Smooth muscle cell (in vitro differentiated cells): ENCODE measurements at regions not wholly inside any gene's neighbourhood (a gene's known extent, or its start where the extent isn't known, plus 50 kb on each side); places are given as distances from the start of the nearest gene placed in this dataset.

ENCODE experiments used
- DNase-seq: peaks from one replicate; lab custom pipeline; 2025; ENCODE audit not compliant: unreplicated experiment; lab: John Stamatoyannopoulos, UW
- H2AFZ ChIP-seq: fragments of 200-600 bp; sonication (generic); 2 replicates; pipeline ENCODE4 v1.6.0; 2016; ENCODE audit warnings: antibody characterized with exemption, low read depth, mild to moderate bottlenecking
- H3F3A ChIP-seq: fragments of 200-600 bp; sonication (generic); 2 replicates; pipeline ENCODE4 v1.6.0; 2017; ENCODE audit warnings: antibody characterized with exemption, low read depth
- H3K27ac ChIP-seq: fragments of 200-600 bp; sonication (generic); 2 replicates; pipeline ENCODE4 v1.5.1; 2016; ENCODE audit warnings: low read depth, mild to moderate bottlenecking
- H3K27me3 ChIP-seq: fragments of 200-600 bp; sonication (generic); 2 replicates; pipeline ENCODE4 v1.6.1; 2016; ENCODE audit warnings: low read depth, mild to moderate bottlenecking
- H3K36me3 ChIP-seq: fragments of 200-600 bp; sonication (generic); 2 replicates; pipeline ENCODE4 v1.5.1; 2016; ENCODE audit warnings: low read depth
- H3K4me1 ChIP-seq: fragments of 200-600 bp; sonication (generic); 2 replicates; pipeline ENCODE4 v1.5.1; 2016; ENCODE audit warnings: low read depth
- H3K4me2 ChIP-seq: fragments of 200-600 bp; sonication (generic); 2 replicates; pipeline ENCODE4 v1.6.0; 2016; ENCODE audit warnings: mild to moderate bottlenecking
- H3K4me3 ChIP-seq: fragments of 200-600 bp; sonication (generic); 2 replicates; pipeline ENCODE4 v1.5.1; 2016; ENCODE audit warnings: mild to moderate bottlenecking
- H3K79me2 ChIP-seq: fragments of 200-600 bp; sonication (generic); 2 replicates; pipeline ENCODE4 v1.6.0; 2016; ENCODE audit warnings: low read depth, mild to moderate bottlenecking
- H3K9ac ChIP-seq: fragments of 200-600 bp; sonication (generic); 2 replicates; pipeline ENCODE4 v1.6.0; 2016; ENCODE audit warnings: low read depth
- H3K9me3 ChIP-seq: fragments of 200-600 bp; sonication (generic); replicated peaks from 2 replicates; pipeline ENCODE4 v1.5.1; 2016; ENCODE audit warnings: low read depth
- H4K20me1 ChIP-seq: fragments of 200-600 bp; sonication (generic); 2 replicates; pipeline ENCODE4 v1.6.0; 2016; ENCODE audit warnings: low read depth
- WGBS: methylation state at CpG from one replicate; pipeline ENCODE4 v1.1.7; 2016; ENCODE audit warnings: low lambda C conversion rate; 5-methylcytosine and 5-hydroxymethylcytosine counted together
- TF ChIP-seq, protein P1 (sequence below): fragments of 200-600 bp; sonication (generic); IDR thresholded peaks from 2 replicates; pipeline ENCODE4 v1.5.1; 2017; ENCODE audit warnings: borderline replicate concordance, mild to moderate bottlenecking, antibody characterized with exemption; ENCODE audit not compliant: insufficient read depth, poor library complexity, severe bottlenecking

- H4K20me1 ChIP-seq, result no peaks in the 10 kb centered on the region
- DNase-seq, result no peak
- no peak overlapping the region for H2AFZ ChIP-seq
- no peaks in the 10 kb centered on the region for H3F3A ChIP-seq
- no peak overlapping the region for H3K27ac ChIP-seq
- TF ChIP-seq, protein P1, sequence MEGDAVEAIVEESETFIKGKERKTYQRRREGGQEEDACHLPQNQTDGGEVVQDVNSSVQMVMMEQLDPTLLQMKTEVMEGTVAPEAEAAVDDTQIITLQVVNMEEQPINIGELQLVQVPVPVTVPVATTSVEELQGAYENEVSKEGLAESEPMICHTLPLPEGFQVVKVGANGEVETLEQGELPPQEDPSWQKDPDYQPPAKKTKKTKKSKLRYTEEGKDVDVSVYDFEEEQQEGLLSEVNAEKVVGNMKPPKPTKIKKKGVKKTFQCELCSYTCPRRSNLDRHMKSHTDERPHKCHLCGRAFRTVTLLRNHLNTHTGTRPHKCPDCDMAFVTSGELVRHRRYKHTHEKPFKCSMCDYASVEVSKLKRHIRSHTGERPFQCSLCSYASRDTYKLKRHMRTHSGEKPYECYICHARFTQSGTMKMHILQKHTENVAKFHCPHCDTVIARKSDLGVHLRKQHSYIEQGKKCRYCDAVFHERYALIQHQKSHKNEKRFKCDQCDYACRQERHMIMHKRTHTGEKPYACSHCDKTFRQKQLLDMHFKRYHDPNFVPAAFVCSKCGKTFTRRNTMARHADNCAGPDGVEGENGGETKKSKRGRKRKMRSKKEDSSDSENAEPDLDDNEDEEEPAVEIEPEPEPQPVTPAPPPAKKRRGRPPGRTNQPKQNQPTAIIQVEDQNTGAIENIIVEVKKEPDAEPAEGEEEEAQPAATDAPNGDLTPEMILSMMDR, result no peak
- H3K27me3 ChIP-seq, result no peaks in the 10 kb centered on the region
- H3K79me2 ChIP-seq, result no peaks in the 10 kb centered on the region
- 74% methylated on average over 4 of the region's 4 CpGs for WGBS
- no peak overlapping the region for H3K9ac ChIP-seq
- no peaks in the 10 kb centered on the region for H3K4me1 ChIP-seq
- H3K36me3 ChIP-seq, result no peaks in the 10 kb centered on the region
- no peaks in the 10 kb centered on the region for H3K9me3 ChIP-seq
- no peak overlapping the region for H3K4me2 ChIP-seq
- H3K4me3 ChIP-seq, result no peak overlapping the region
These were observed 174.2 kb upstream of the CHODL start for GRCh38 chr21:18070392-18070791.

- no peak overlapping the region for H3K27ac ChIP-seq
- no peak overlapping the region for H3K4me2 ChIP-seq
- H3K79me2 ChIP-seq, result no peaks in the 10 kb centered on the region
- H3K9ac ChIP-seq, result no peak overlapping the region
- H3K4me1 ChIP-seq, result no peaks in the 10 kb centered on the region
- TF ChIP-seq, protein P1, result no peak
- H3K36me3 ChIP-seq, result no peaks in the 10 kb centered on the region
- no peaks in the 10 kb centered on the region for H3K9me3 ChIP-seq
- H4K20me1 ChIP-seq, result no peaks in the 10 kb centered on the region
- H2AFZ ChIP-seq, result no peak overlapping the region
- no CpG with 5 or more reads among the region's 1 CpG for WGBS
- H3K27me3 ChIP-seq, result no peaks in the 10 kb centered on the region
- DNase-seq, result no peak
- H3K4me3 ChIP-seq, result no peak overlapping the region
- no peaks in the 10 kb centered on the region for H3F3A ChIP-seq
These were observed 174.8 kb upstream of the CHODL start for GRCh38 chr21:18069875-18070274.

- Histone ChIP-seq H3K9me3 (no peaks in the 10 kb centered on the region), H3K27ac (no peak overlapping the region), H4K20me1 (no peaks in the 10 kb centered on the region), H3K9ac (no peak overlapping the region), H3K4me1 (no peaks in the 10 kb centered on the region), H3K4me3 (no peak overlapping the region), H2AFZ (no peak overlapping the region), H3K79me2 (no peaks in the 10 kb centered on the region), H3K4me2 (no peak overlapping the region), H3F3A (no peaks in the 10 kb centered on the region), H3K36me3 (no peaks in the 10 kb centered on the region), H3K27me3 (no peaks in the 10 kb centered on the region)
- 88% methylated on average over 1 of the region's 1 CpG for WGBS
- TF ChIP-seq, protein P1, result no peak
- DNase-seq, result no peak
These were observed 184.2 kb upstream of the CHODL start for GRCh38 chr21:18060402-18060801.

DNA sequence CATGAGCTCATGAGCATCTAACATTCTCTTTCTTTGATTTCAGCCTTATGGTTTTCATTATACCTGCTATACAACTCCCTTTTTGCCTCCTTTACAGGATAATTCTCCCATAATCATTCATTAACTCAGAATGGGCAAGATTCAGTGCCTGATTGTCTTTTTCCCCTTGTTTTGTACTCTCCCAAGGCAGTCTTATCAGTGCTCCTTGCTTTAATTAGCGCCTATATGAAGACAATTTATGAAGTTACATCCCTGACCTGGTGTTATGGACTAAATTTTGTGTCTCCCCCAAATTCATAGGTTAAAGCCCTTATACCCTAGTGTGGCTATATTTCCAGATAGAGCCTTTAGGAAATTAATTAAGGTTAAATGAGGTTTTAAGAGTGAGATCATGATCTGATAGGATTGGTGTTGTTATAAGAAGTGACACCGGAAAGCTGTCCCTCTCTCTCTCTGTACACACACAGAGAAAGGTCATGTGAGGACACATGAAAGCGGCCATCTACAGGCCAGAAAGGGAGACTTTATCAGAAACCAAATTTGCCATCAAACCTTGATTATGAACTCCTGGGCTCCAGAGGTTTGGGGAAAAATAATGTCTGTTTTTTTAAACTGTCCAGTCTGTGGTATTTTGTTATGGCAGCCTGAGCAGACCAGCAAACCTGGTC, 185.8 kb upstream of the CHODL start:
- 89% methylated on average over 3 of the region's 3 CpGs for WGBS
- no peaks in the 10 kb centered on the region for H3K79me2 ChIP-seq
- H3K9ac ChIP-seq, result no peak overlapping the region
- H3K27ac ChIP-seq, result no peak overlapping the region
- H3K4me2 ChIP-seq, result no peak overlapping the region
- no peak overlapping the region for H2AFZ ChIP-seq
- no peaks in the 10 kb centered on the region for H3K4me1 ChIP-seq
- H3K36me3 ChIP-seq, result no peaks in the 10 kb centered on the region
- DNase-seq, result no peak
- no peaks in the 10 kb centered on the region for H3F3A ChIP-seq
- H3K9me3 ChIP-seq, result no peaks in the 10 kb centered on the region
- H3K4me3 ChIP-seq, result no peak overlapping the region
- no peaks in the 10 kb centered on the region for H3K27me3 ChIP-seq
- TF ChIP-seq, protein P1, result no peak
- no peaks in the 10 kb centered on the region for H4K20me1 ChIP-seq
